ENCODE measurements at regions not wholly inside any gene's neighbourhood (a gene's known extent, or its start where the extent isn't known, plus 50 kb on each side); places are given as distances from the start of the nearest gene placed in this dataset.
"Not testable (repeated sequence)": the region's sequence is repeated elsewhere in the genome, so short reads cannot be mapped to it uniquely, and the experiment has no call there.

GRCh38 chrX:15114743-15115566 lies 154.9 kb downstream of the ASB9 start:
- no peak for DNase-seq

- peak; percentile 2 for DNase-seq
Observed at GRCh38 chrX:15107367-15107988, 162.4 kb downstream of the ASB9 start.

DNA sequence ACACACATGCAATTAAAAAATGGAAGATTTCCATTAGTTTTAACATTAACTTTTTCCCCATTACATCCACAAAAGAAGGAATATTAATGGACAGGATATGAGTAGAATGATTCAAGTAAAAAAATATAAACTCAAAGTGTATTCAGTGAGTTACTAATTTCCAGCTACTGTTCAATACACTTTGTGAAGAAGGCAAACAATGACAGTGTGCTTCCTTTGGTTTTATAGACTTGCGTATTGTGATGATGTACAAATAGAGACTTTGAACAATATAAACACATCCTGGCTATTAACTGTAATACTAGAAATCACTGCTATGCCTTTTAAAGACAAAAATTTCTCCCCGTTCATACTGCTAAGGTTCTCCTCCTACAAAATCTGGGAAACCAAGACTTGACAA lies 171.4 kb downstream of the ASB9 start:
- no peak for DNase-seq

- DNase-seq, result no peak
Observed at GRCh38 chrX:15087747-15088146, 182.1 kb downstream of the ASB9 start.

DNA sequence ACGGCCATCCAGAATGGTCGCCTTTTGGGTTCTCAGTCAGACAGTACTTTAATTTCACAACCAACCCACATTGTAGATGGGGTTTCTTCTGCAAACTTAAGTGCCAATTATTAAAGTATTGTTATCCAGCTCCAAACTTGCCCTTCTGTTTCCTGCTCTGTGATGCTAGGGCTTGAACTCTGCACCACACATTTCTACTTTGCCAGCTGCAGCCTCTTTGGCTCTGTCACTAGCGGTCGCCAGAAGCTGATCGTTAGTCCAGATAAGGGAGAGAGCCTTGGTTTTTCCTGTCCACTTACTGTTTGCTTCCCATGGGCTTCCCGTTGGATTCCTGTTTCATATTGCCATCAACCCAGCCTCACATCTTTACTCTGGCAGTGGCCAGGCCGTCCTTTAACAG lies 196.6 kb downstream of the ASB9 start:
- no peak for DNase-seq

GRCh38 chrX:15072880-15073279 lies 197.0 kb downstream of the ASB9 start:
- DNase-seq, result no peak

DNA sequence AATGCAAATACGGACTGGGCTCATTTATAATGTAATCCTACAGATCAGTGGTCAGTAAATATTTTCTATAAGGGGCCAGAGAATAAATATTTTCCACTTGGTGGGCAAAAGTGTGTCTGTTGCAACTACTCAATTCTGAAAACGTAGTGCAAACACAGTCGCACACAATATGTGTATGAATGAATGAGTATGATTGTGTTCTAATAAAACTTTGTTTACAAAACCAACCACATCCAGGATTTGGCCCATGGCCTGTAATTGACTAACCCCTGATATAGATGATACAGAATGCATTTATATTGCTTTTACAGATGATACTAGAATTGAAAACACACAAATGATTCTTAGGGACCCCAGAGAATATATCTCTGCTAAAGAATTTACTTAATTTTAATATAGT lies 197.6 kb downstream of the ASB9 start:
- no peak for DNase-seq

DNA sequence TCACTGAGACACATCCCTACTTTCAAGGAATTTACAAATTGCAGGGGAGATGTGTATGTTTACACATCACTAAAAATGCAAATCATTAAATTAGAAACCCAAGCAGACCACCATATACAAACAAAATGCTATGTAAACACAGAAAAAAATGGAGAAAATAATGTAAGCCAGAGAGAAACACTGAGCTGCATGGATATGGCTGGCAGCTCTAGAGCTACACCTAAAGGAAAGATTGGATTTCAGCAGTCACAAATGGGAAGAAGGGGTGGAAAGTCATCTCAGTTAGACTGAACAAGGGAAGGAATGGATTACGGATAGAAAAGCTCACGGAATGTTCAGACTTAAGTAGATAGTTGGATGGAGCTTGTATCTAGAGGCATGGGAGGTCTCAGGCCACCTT lies 186.3 kb downstream of the MOSPD2 start:
- DNase-seq, result no peak

GRCh38 chrX:15056044-15056443 lies 182.8 kb downstream of the MOSPD2 start:
- no peak for DNase-seq

DNA sequence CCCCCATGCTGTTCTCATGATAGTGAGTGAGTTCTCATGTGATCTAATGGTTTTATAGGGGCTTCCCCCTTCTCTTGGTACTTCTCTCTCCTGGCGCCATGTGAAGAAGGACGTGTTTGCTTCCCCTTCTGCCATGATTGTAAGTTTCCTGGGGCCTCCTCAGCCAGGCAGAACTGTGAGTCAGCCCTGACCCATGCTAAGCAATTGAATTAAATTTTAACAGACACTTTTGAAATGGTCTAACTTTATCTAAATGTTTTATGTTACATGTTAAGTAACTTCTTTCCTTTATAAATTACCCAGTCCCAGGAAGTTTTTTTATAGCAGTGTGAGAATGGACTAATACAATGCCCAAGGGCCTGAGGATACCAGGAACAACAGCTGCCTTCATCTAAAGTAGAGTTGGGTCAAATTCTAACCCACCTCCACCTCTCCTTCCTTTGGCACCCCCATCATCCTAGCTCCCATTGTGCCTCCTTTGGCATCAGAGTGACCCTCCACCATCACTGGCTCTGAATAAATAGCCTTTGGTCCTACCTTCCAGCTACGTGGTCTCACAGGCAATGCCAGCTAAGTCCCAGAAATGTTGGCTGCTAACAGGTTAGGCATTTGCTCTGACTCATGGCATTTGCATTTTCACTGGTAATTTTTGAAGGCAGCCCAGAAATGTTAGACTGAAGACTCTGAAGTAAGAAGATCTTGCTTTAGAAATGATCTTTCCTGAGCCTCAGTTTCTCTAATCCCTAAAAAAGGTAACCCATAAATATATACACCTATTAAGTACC lies 182.1 kb downstream of the MOSPD2 start:
- DNase-seq, result no peak

GRCh38 chrX:15050395-15050794 lies 177.2 kb downstream of the MOSPD2 start:
- no peak for DNase-seq

DNA sequence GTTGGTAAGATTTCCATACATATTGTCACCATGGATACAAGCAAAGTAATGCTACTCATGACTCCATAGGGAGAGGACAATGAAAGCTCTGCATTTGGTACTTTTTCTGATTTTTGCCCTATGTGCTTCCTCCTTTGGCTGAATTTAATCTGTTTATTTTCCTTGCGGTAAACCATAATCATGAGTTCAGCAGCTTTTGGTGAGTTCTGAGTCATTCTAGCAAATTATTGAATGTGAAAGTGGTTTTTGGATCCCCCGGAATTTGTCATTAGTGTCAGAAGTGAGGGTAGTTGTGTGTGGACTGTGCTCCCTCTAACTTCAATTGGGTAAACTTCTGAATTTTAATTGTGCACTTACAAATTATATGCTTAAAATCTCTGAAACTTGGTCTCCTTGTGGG lies 170.3 kb downstream of the MOSPD2 start:
- DNase-seq, result no peak

GRCh38 chrX:15033917-15034316 lies 160.7 kb downstream of the MOSPD2 start:
- no peak for DNase-seq

DNA sequence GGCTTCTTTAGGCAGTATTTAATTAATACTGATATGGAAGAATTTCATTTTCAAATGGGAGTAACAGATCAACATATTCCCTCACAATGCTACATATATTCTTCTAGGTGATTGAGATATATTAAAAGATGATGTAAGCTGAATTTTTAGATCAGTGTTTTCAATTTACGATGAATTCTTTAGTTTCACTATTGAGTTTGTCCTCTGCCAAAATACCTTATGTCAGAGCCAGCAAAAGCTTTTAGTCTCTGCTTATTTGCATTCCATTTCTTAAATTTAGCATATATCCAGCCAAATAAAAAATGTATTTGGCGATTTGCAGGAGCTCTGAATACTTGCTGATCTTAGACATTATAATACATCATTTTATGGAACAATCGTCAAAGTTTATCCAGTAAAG lies 144.3 kb downstream of the MOSPD2 start:
- DNase-seq, result no peak

DNA sequence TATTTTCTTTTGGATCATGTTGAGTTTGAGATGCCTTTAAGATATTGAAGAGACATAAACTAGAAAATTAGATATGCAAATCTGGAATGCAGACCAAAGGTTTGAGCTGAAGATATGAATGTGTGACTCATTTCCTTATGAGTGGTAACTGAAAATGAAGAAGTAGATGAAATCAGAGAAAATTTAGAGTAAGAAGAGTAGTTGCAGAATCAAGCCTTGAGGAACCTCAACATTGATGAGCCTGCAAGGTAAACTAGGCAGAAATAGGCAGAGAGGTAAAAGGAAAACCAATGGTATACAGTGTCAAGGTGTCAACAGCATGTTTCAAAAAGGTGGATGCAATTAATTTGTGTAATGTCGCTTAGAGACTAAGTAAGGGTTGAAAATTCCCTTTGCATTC lies 142.8 kb downstream of the MOSPD2 start:
- DNase-seq, result peak; percentile 0

DNA sequence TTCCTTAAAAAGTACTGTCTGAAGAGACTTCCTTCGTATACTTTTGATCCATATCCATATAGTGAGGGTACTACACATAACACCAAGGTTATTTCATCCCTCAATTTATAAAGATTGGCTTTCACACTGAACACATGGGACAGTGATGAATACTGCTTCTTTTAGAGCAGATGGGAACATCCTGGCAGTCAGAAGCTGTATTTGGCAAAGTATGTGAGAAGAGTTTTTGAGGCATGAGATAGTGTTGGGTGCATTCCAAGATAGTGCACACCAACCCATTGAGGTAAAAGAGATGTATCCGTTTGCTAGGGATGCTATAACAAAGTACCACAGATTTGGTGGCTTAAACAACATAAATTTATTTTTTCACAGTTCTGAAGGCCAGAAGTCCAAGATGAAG lies 141.1 kb downstream of the MOSPD2 start:
- DNase-seq, result no peak

- no peak for DNase-seq
Observed at GRCh38 chrX:15013461-15013860, 140.2 kb downstream of the MOSPD2 start.

DNA sequence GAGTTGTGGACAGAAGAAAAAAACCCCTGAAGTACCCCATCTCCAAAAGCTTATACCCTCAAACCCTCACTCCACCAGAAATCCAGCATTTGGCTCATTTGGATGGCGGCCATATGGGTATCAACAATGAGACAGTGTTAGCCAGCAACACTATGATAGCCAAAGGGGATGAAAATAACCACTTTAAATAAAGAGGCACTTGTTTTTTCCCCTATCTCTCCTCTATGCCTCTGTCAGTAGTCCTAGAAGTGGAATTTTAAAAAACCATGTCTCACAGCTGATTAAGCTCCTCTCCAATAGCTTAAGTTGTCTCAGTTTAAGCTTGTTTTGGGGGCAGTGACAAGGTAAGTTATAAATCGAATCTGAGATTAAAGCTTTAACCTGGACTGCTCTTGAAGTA lies 124.0 kb downstream of the MOSPD2 start:
- DNase-seq, result no peak

DNA sequence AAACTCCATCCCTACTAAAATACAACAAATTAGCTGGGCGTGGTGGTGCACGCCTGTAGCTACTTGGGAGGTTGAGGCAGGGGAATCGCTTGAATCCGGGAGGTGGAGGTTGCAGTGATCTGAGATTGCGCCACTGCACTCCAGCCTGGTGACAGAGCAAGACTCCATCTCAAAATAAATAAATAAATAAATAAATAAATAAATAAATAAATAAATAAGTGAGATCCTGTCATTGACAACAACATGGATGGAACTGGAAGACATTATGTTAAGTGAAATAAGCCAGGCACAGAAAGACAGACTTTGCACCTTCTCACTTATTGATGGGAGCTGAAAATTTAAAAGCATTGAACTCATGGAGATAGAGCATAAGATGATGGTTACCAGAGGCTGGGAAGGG lies 111.2 kb downstream of the MOSPD2 start:
- not testable (repeated sequence) for DNase-seq
